Endodermal cell (in vitro differentiated cells): ENCODE measurements at regions not wholly inside any gene's neighbourhood (a gene's known extent, or its start where the extent isn't known, plus 50 kb on each side); places are given as distances from the start of the nearest gene placed in this dataset.

Experiments
- DNase-seq: peaks from one replicate; pipeline ENCODE4 v3.0.0-alpha.2; 2017
- H3K27ac ChIP-seq: 2 replicates; pipeline ENCODE4 v1.5.1; 2013; ENCODE audit warnings: mild to moderate bottlenecking, low read depth, low read length, moderate library complexity
- H3K27me3 ChIP-seq: 2 replicates; pipeline ENCODE4 v1.6.1; 2013; ENCODE audit warnings: mild to moderate bottlenecking, low read length, moderate library complexity; ENCODE audit not compliant: insufficient read depth, control insufficient read depth, poor library complexity, severe bottlenecking
- H3K36me3 ChIP-seq: 2 replicates; pipeline ENCODE4 v1.7.0; 2013; ENCODE audit warnings: mild to moderate bottlenecking, low read length, moderate library complexity; ENCODE audit not compliant: control insufficient read depth, insufficient read depth
- H3K4me1 ChIP-seq: one replicate; pipeline ENCODE4 v1.7.0; 2013; ENCODE audit warnings: low read length; ENCODE audit not compliant: control insufficient read depth, insufficient read depth
- H3K4me3 ChIP-seq: 2 replicates; pipeline ENCODE4 v1.5.1; 2013; ENCODE audit warnings: mild to moderate bottlenecking, low read length, moderate library complexity
- H3K9ac ChIP-seq: 2 replicates; pipeline ENCODE4 v1.6.1; 2013; ENCODE audit warnings: mild to moderate bottlenecking, low read length, moderate library complexity; ENCODE audit not compliant: poor library complexity, severe bottlenecking; ENCODE audit errors: extremely low read depth
- H3K9me3 ChIP-seq: 2 replicates; pipeline ENCODE4 v1.6.1; 2013; ENCODE audit warnings: mild to moderate bottlenecking, low read length, moderate library complexity; ENCODE audit not compliant: control insufficient read depth
- H3K27ac Mint-ChIP-seq: 2 replicates; pipeline ENCODE4 v1.8.0; 2020; ENCODE audit warnings: mixed read lengths
- H3K27me3 Mint-ChIP-seq: 2 replicates; pipeline ENCODE4 v1.8.0; 2021; ENCODE audit warnings: mild to moderate bottlenecking, mixed read lengths; ENCODE audit not compliant: insufficient read depth
- H3K36me3 Mint-ChIP-seq: 2 replicates; pipeline ENCODE4 v1.8.0; 2020; ENCODE audit warnings: low read depth, mixed read lengths
- H3K4me1 Mint-ChIP-seq: 2 replicates; pipeline ENCODE4 v1.8.0; 2020; ENCODE audit warnings: mixed read lengths
- H3K4me3 Mint-ChIP-seq: 2 replicates; pipeline ENCODE4 v1.8.0; 2020; ENCODE audit warnings: mild to moderate bottlenecking, moderate library complexity, mixed read lengths
- H3K9me3 Mint-ChIP-seq: 2 replicates; pipeline ENCODE4 v1.8.0; 2020; ENCODE audit warnings: mild to moderate bottlenecking, mixed read lengths
- CTCF ChIP-seq: fragments of 200-600 bp; sonication (generic); conservative IDR thresholded peaks from 2 replicates; pipeline ENCODE4 v1.5.0; 2021; ENCODE audit warnings: antibody characterized with exemption, mild to moderate bottlenecking
- WGBS, 2 experiments: methylation state at CpG; one replicate each; pipeline versions ENCODE4 v1.1.5 to v1.1.7; 2013; ENCODE audit warnings: missing lambda C conversion rate in 2 of 2, mixed read lengths in 1 of 2; ENCODE audit not compliant: insufficient coverage in 1 of 2, insufficient read length in 1 of 2; 5-methylcytosine and 5-hydroxymethylcytosine counted together

DNA sequence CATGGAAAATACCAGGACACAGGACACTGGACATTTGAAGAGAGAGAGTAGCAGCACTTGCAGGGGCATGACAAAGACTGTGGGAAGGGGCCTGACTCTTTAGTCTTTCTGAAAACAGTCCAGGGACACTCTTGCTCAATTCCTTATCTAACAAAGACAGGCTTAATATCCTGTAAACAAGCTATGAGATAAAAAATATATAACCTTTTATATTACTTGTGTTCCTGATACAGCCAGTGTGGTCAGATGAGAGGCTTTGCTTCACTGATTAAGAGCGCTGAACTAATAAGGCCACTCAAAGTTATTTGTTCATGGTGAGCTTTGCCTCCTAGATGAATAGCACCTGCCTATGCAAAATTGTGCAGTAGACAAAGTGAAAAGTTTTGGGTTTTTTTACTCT is 518.7 kb downstream of the LRRC70 start:
- H3K27ac Mint-ChIP-seq = no peak overlapping the region
- no peaks in the 10 kb centered on the region for H3K27me3 ChIP-seq
- H3K4me3 Mint-ChIP-seq = no peak overlapping the region
- peaks cover 2% of the 10 kb centered on the region for H3K9me3 Mint-ChIP-seq
- no peak for DNase-seq
- H3K9me3 ChIP-seq = no peaks in the 10 kb centered on the region
- H3K4me3 ChIP-seq = no peak overlapping the region
- H3K4me1 ChIP-seq = no peaks in the 10 kb centered on the region
- H3K4me1 Mint-ChIP-seq = peaks cover 3% of the 10 kb centered on the region
- H3K27me3 Mint-ChIP-seq = no peaks in the 10 kb centered on the region
- H3K9ac ChIP-seq = no peak overlapping the region
- 75 to 91% methylated on average over 1 of the region's 1 CpG for WGBS, 2 experiments
- H3K27ac ChIP-seq = no peak overlapping the region
- TF ChIP-seq CTCF = no peak
- no peaks in the 10 kb centered on the region for H3K36me3 Mint-ChIP-seq
- no peaks in the 10 kb centered on the region for H3K36me3 ChIP-seq

GRCh38 chr5:63094730-63095129 is 516.1 kb downstream of the LRRC70 start:
- Mint-ChIP-seq H3K36me3 (no peaks in the 10 kb centered on the region), H3K4me1 (peaks cover 3% of the 10 kb centered on the region), H3K4me3 (no peak overlapping the region), H3K9me3 (peaks cover 2% of the 10 kb centered on the region), H3K27me3 (no peaks in the 10 kb centered on the region), H3K27ac (no peak overlapping the region)
- Histone ChIP-seq H3K27me3 (no peaks in the 10 kb centered on the region), H3K27ac (no peak overlapping the region), H3K9me3 (no peaks in the 10 kb centered on the region), H3K4me1 (no peaks in the 10 kb centered on the region), H3K4me3 (no peak overlapping the region), H3K9ac (no peak overlapping the region), H3K36me3 (no peaks in the 10 kb centered on the region)
- DNase-seq = no peak
- WGBS, 2 experiments = 80 to 96% methylated on average over 1 to 6 of the region's 6 CpGs
- no peak for TF ChIP-seq CTCF

GRCh38 chr5:63089147-63089546 is 510.5 kb downstream of the LRRC70 start:
- no peak overlapping the region for H3K4me3 ChIP-seq
- H3K27me3 Mint-ChIP-seq = no peaks in the 10 kb centered on the region
- H3K27me3 ChIP-seq = no peaks in the 10 kb centered on the region
- no peaks in the 10 kb centered on the region for H3K9me3 ChIP-seq
- no peak overlapping the region for H3K27ac Mint-ChIP-seq
- H3K36me3 Mint-ChIP-seq = no peaks in the 10 kb centered on the region
- no peak for DNase-seq
- H3K9me3 Mint-ChIP-seq = peaks cover 12% of the 10 kb centered on the region
- H3K36me3 ChIP-seq = no peaks in the 10 kb centered on the region
- TF ChIP-seq CTCF = no peak
- H3K4me3 Mint-ChIP-seq = no peak overlapping the region
- no peaks in the 10 kb centered on the region for H3K4me1 ChIP-seq
- H3K9ac ChIP-seq = no peak overlapping the region
- 88 to 93% methylated on average over 1 of the region's 1 CpG for WGBS, 2 experiments
- peaks cover 18% of the 10 kb centered on the region for H3K4me1 Mint-ChIP-seq
- H3K27ac ChIP-seq = no peak overlapping the region
